HG03521 (cell line): ENCODE measurements at regions not wholly inside any gene's neighbourhood (a gene's known extent, or its start where the extent isn't known, plus 50 kb on each side); places are given as distances from the start of the nearest gene placed in this dataset.

Experiments used
- ATAC-seq: cut with Tn5 transposase; IDR thresholded peaks from one replicate; pipeline ENCODE4 v1.9.1; 2021; ENCODE audit warnings: mild to moderate bottlenecking, moderate library complexity; ENCODE audit not compliant: unreplicated experiment

DNA sequence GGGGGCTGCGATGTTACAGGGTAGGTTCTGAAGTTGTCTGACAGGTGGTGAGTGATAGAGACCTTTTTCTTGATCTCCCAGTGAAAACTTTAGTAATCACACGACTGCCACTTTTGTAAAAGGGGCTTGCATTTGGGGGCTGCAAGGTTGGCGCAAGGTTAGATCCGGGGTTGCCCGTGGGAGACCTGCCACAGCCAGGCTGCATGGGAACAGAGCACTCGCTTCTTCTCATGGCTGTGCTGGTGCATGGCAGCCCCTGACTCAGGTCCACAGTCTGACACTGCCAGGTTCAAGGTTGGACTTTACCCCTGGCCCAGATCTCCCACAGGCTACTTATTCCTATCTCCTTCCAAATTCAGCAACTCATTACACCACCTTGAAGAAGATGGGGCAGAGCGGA is 1190.4 kb downstream of the UQCRFS1 start:
- no peak for ATAC-seq

DNA sequence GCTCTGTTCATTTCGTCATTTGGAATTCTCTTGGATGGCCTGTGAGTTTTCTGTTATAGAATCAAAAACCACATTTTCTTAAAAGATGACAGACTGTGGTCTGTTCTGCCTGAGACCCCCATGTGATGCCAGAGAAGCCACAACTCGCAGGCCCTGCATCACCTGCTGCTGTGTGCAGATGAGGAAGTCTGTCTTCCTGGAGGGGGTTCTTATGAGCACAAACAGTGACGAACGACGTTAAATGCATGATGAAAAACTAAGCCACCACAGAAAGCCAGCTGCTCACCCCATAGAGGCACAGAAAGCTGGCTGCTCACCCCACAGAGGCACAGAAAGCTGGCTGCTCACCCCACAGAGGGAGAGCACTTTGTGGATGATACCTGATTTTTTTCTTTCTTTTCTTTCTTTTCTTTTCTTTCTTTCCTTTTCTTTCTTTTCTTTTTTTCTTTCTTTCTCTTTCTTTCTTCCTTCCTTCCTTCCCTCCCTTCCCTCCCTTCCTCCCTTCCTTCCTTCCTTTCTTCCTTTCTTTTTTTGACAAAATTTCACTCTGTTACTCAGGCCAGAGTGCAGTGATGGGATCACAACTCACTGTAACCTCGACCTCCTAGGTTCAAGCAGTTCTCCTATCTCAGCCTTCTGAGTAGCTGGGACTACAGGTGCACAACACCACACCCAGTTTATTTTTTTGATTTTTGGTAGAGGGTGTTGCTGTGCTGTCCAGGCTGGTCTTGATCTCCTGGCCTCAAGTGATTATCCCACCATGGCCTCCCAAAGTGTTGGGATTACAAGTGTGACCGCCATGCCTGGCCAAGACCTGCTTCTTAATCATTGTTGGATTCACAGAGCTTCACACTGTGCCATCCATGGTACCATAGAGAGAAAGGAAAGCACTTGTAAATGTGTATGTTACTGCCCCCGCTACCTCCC is 1191.4 kb downstream of the UQCRFS1 start:
- ATAC-seq = no peak

DNA sequence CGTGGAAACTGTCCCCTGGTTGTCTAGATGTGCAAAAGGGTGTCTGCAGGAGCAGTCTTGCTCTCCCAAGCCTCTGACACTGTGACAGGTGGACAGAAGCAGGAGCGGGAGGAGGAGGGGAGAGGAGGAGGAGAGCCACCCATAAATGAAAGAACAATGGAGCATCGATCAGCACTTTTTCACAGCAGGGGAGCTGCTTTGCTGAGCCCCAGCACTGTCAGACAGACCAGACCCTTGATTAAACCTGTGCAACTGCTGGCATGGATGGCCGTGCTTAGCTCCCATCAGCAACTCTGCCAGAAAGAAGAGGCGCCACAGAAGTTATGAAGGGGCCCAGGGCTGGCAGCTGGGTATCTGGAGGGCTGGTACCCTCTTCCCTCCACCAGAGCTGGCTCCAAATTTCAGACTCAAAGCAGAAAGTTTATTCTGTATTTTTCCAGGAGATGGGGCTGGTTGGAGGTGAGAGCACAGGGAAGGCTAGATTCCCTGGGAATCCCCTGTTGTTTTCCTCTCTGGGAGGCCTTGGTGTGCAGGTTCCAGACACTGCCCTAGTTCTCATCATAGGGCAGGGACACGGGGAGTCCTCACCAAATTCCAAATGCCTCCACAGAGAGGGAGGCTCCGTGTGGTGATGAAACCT is 1192.2 kb downstream of the UQCRFS1 start:
- ATAC-seq = no peak

DNA sequence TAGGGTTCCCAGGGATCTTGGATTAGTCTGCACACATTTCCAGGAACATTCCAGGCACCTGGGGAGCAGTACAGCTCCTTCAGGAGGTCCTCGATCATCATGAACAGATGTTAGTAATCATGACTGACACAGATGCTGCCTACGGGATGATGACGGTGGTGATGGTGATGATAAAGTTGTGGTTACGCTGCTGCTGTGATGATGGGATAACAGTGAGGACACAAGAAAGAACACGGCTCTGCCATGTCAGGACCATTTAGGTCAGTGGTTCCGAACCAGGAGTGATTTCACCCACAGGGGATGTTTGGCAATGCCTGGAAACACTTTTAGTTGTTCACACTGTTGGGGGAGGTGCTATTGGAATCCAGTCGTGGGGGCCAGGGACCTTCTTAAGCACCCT is 1193.0 kb downstream of the UQCRFS1 start:
- ATAC-seq = no peak

DNA sequence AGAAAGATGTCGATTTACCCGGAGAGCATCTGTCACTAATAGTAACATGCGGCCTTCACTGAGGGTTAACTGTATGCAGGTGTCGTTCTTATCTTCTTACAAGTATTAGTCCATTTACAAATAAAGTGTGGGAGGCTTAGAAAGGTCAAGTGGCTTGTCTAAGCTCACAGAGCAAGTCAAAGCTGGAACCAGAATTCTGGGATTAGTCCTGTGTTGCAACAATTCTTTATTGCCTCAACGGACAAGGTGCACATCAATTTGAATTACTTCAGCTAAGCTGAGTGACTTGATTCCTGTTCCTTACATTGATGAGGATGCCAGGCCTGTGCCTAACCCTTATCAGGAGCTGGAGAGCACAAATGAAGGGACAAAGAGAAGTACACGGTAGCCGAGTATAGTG is 1193.6 kb downstream of the UQCRFS1 start:
- ATAC-seq = no peak

DNA sequence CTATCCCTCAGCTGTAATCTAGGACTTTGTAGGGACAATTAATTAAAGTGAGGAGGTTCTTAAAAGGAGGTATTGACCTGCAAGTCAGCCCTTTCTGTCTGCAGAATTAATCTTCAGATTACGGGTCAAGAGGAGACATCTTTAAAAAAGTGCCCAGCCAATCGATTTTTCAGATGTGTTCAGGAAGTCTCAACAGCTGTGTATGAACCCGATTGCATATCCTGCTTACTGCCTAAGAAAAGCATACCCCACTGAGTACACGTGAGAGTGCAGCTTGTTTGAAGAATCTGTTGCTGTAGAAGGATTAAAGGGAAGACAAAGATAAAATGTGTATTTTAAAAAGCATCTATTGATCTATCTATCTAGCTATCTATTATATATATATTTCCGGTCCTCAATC is 1194.5 kb downstream of the UQCRFS1 start:
- ATAC-seq = no peak

DNA sequence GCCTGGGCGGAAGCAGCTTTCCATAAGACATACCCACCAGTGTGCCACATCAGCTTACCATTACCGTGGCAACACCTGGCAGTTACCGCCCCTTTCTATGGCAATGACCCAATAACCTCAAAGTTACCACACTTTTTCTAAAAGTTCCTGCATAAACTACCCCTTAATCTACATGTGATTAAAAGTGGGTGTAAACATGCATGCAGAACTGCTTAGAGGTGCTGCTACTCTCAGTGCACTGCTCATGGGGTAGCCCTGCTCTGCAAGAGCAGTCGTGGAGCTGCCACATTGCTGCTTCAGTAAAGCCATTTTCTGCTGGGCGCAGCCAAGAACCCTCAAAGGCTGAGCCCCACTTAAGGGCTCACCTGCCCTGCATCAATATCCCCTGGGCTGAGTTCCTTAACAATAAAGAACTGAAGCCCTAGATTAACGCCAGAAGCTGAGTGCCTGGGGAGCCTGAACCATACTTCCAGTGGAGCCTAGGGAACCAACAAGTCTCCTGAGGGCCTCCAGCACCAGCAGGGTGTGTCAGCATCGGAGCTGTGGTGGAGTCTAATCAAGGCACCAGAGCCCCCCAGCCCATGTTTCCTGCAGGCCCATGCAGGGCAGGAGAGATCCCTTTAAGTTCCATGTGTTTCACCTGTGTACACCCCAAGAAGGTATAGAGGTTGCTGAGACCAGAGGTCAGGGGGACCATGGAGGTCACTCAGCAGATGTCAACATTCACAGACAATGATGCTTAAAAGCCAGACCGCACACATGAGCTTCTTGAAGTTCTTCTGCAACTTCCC is 1198.1 kb downstream of the UQCRFS1 start:
- ATAC-seq = no peak

DNA sequence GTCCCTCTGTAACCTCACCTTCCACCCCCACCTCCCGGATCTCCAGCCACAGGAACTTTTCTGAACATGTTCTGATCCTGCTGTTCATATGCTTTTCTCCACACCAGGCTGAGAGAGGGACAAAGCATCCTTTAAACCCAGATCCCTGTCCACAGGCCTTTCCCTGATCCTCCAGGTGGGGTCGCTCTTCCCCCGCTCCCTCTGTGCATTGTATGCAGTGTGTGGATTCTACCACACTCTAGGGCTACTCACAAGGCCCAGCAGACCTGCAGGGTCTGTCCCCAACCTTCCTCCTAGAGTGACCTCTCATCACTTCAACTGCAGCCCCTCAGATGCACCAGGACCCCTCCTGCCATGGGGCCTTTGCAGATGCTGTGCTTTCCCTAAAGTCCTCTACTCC is 1200.6 kb downstream of the UQCRFS1 start:
- no peak for ATAC-seq

DNA sequence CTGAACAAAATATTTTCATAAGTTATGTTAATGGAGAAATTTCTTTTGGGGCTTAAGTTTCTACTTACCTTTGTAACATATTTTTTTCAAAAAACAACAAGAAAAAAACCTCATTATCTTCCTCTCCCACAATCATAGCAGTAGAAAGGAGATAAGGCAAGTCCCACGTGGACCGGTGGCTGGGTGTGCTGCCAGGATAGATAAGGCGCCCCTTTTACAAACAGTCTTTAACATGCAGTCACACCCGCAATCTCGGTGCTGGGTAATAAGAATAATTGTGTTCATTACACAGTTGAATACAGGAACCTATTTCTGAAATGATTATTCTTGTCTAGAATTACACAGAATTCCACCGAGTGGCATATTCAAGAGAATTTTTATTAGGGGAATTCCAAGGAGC is 1202.3 kb downstream of the UQCRFS1 start:
- no peak for ATAC-seq

DNA sequence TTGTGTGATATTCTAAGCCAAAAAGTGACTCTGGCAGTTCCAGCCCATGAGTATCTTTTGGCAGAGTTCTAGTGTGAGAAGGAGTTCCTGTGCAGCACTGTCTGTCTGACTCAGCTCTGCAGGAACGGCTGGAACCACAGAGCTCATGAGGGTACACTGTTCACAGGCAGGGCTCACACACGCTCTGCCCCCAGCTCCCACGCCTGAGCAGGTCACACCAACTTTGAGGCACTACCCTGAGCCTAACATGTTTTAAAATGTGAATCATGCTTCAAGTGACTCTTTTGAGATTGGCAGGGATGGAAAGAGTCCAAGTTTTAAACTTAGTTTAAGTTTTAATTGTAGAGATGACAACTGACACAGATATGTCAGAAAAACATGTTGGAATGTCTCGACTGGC is 1203.3 kb downstream of the UQCRFS1 start:
- no peak for ATAC-seq

DNA sequence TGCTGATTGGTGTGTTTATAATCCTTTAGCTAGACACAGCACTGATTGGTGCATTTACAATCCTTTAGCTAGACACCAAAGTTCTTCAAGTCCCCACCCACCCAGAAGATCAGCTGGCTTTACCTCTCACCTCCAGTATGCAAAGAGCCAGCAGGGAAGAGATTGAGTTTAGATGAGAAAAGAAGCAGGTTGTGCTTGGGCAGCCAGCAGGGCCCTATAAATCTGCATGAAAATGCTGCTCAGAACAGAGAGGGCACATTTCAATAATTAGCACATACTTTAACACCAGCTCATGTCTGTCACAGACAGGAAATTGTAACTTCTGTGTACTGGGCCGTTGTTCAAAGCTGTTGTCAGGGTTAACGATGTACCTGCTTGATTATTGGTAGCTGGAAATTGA is 1204.3 kb downstream of the UQCRFS1 start:
- ATAC-seq = no peak

DNA sequence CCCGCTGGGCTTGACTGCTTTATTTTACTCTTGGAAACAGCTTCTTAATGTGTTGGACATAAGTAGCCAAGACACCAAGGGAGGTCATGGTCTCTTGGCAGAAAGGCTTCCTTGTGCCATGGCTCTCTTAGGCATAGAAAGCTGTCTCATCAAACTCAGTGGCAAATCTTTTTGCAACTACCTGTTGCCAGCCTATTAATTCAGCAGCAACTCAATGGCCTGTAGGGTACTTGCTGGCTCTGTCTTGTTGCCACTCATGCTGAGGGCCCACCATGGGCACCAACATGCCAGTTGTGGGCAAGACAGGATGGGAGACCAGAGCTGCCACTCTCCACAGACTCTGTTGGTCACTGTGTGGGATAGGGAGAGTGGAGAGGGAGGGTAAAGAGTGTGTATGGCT is 1209.4 kb downstream of the UQCRFS1 start:
- no peak for ATAC-seq

DNA sequence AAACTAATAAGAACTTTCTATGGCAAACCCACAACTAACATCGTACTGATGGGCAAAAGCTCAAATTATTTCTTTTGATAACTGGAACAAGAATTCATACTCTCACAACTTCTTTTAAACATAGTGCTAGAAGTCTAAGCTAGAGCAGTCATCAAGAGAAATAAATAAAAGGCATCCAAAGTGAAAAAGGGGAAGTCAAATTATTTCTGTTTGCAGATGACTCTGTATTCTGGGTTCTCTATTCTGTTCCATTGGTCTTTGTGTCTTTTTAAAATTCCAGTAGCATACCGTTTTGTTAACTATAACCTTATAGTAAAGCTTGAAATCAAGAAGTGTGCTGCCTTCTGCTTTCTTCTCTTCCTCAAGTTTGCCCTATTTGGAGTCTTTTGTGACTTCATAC is 1215.9 kb downstream of the UQCRFS1 start:
- no peak for ATAC-seq

DNA sequence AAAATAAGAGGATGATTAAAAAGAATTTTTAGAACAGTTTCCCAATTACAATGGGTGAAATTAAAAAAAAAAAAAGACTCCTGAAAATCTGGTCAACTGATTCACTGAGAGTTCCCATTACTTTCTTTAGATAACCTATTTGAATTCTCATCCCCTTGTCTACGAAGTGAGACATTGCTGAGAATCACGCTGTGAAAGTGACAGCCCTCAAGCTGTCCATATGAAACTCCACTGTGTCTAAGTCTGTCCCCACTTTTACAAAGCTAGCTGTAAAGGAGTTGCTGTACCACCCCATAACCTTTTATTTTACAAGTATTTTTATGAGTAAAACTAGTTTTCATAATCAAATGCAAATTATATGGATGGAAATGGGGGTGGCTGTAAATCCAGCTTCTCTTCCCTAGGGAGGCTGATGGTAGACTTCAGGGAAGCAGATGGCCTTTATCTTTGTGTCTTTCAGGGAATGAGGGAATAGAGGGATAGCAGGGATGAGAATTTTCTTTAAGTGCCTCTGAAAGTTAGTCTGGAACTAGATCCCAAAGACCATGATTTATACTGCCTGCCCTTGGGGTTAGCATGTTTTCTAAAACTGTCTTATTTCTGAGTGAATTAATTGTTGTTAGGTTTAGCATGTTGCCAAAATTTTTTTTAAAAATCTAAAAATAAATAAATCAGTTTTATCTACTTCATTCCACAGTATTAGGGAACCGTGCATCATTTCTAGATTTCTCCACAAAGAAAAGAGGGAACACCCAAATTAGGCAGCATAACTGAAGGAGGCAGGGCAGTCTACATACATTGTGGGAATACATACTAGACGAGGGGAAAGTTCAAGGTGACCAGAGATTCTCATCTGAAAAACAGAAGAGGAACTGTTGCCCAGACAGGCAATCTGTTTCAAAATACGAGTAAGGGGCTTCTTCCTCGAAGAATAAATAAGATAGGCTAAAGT is 1219.1 kb downstream of the UQCRFS1 start:
- ATAC-seq = no peak

DNA sequence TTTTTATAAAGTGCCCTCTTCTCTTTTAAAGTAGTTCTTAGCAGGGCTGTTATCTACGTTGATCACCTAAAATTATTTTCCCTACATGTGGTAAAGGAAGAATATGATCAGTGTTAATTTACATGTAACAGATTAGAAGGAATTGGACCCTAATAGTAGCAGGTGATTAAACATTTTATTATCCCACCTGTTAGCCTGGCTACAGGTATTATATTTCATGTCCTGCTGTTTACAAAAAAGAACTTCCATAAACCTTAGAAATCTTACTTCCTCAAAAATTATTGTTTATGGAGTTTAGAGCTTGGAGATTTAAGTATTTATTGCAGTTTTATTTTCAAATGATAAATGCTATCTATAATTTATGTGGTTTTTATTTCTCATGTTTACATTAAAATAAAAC is 1226.7 kb downstream of the UQCRFS1 start:
- no peak for ATAC-seq

DNA sequence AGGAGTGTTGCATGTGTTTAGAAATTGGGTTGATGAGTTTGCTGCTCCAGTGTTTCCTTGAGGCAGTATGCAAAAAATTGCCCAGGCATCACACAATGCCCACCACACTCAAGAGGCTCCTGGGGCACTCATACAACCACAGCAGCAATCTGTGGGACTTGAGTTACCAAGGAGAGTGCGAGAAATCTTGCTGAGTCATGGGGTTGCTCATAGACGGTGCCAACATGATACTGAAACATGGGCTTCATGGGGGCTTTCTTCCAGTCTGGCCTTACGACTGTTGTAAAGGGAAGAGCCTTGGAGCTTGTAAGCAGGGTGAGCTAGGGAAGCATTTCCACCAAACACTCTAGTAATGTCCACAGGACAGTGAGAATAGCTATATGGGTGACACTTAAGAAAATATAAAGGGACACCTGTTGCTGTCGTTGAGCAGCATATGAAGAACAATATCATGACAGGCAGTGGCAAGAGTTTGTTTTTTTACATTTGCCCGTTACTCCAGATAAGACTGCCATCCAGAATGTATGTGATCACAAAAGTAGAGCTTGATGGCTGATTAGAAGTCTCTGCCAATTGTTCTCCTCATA is 1237.4 kb downstream of the UQCRFS1 start:
- ATAC-seq = no peak

DNA sequence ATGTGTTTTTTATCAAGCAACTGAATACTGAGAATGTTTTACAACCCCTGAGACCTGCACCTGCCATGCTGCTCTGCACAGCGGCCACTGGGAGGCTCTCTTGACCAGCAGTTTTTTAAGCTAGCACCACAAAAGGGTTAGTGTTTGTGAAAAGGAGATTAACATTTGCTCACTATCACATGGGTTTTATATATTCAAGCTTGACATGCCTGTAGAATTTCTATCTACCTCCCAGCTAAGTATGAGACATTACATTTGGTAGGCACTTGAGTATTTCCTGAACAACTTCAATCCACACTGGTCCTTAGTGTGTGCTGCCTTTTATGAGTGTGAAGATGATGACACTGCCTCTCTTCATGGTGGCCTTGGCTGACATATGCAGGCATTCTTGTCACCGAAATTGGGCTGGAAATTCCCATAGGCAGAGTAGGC is 1238.9 kb downstream of the UQCRFS1 start:
- ATAC-seq = no peak

DNA sequence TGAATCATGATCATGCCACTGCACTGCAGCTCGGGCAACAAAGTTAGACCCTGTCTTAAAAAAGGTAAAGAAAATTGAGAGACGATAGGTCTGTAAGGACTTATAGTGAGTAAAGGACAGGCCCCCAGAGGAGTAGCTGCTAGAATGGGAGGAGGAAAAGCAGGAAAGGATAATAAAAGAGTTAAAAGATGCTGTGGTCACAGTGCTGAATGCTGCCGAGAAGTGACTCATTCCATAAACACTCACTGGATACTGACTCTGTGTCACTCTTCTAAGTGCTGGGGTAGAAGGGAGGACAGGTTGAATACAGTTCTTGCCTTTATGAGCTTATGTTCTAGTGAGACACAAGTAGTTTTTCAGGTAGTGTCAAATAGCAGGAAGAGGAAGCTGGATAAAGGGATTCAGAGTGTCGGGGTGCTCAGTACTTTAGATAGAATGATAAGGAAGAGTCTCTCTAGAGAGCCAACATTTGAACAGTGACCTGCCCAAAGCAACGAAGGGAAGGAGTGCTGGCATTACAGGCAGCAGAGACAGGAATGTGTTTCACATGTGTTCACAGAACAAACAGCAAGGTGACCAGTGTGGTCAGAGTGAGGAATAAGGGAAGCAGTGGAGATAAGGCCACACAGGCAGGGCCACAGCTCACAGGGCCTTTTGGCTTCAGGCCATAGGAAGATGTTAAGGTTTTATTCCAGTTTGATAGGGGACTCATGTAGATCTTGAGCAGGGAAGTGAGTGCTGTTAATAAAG is 1240.5 kb downstream of the UQCRFS1 start:
- no peak for ATAC-seq

DNA sequence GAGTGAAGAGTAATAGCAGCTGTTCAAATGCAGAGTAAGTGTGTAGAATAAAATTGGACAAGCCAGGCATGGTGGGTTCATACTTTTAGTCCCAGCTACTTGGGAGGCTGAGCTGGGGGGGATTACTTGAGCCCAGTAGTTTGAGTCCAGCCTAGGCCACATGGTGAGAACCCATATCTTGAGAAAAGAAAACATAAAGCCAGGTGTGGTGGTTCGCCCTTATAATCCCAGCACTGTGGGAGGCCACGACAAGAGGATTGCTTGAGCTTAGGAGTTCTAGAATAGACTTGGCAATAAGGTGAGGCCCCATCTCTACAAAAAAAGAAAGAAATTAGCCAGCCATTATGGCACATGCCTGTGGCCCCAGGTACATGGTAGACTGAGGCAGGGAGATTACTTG is 1241.1 kb downstream of the UQCRFS1 start:
- ATAC-seq = no peak
